IMR-90 (cell line): ENCODE measurements at regions not wholly inside any gene's neighbourhood (a gene's known extent, or its start where the extent isn't known, plus 50 kb on each side); places are given as distances from the start of the nearest gene placed in this dataset.

ENCODE experiments used
- ATAC-seq: fragments of 200-7000 bp; cut with Tn5 transposase; 2 replicates; pipeline ENCODE4 v1.9.1; 2020; ENCODE audit warnings: low read depth, mild to moderate bottlenecking, moderate library complexity
- BruUV-seq: library from RNA; stranded (reverse); fragments of 400-500 nt; replicated peaks from 2 replicates; lab custom pipeline; 2021; lab: Mats Ljungman, UMichigan
- CTCF ChIA-PET: fragments of 300-600 bp; formaldehyde crosslinking; extraction: SDS; loops from one replicate; lab custom pipeline; 2021; ENCODE audit warnings: antibody characterized with exemption; lab: Yijun Ruan, JAX
- POLR2A ChIA-PET: fragments of 300-600 bp; sonication (Branson Sonifier 250); formaldehyde crosslinking; loops from one replicate; lab custom pipeline; 2022; ENCODE audit warnings: antibody characterized with exemption; ENCODE audit not compliant: unreplicated experiment; lab: Charles Lee
- DNase-seq: peaks from one replicate; pipeline ENCODE4 v3.0.0; 2013
- H2AFZ ChIP-seq: replicated peaks from 2 replicates; pipeline ENCODE3; 2013; ENCODE audit warnings: low read length, mild to moderate bottlenecking; ENCODE audit not compliant: poor library complexity
- H2AK5ac ChIP-seq: 2 replicates; pipeline ENCODE4 v1.6.1; 2013; ENCODE audit warnings: low read depth, low read length, inconsistent platforms
- H2AK9ac ChIP-seq: replicated peaks from 2 replicates; pipeline ENCODE3; 2013; ENCODE audit warnings: mild to moderate bottlenecking, low read depth, low read length, moderate library complexity; ENCODE audit not compliant: poor library complexity
- H2BK120ac ChIP-seq: 2 replicates; pipeline ENCODE4 v1.6.1; 2013; ENCODE audit warnings: low read depth, low read length, inconsistent platforms
- H2BK15ac ChIP-seq: 3 replicates; pipeline ENCODE4 v1.6.1; 2013; ENCODE audit warnings: low read depth, low read length, inconsistent platforms
- H2BK20ac ChIP-seq: 2 replicates; pipeline ENCODE4 v1.6.1; 2013; ENCODE audit warnings: low read depth, mild to moderate bottlenecking, inconsistent platforms, low read length, moderate library complexity
- H2BK5ac ChIP-seq: 2 replicates; pipeline ENCODE4 v1.6.1; 2013; ENCODE audit warnings: mild to moderate bottlenecking, low read depth, low read length, inconsistent platforms; ENCODE audit not compliant: poor library complexity, severe bottlenecking
- H3K14ac ChIP-seq: replicated peaks from 2 replicates; pipeline ENCODE4 v1.6.1; 2013; ENCODE audit warnings: low read depth, low read length, inconsistent platforms
- H3K18ac ChIP-seq: 2 replicates; pipeline ENCODE4 v1.6.1; 2013; ENCODE audit warnings: low read depth, low read length, control low read depth
- H3K23ac ChIP-seq: 2 replicates; pipeline ENCODE4 v1.6.1; 2013; ENCODE audit warnings: low read depth, low read length, inconsistent platforms
- H3K27ac ChIP-seq: 2 replicates; pipeline ENCODE4 v1.5.1; 2013; ENCODE audit warnings: mild to moderate bottlenecking, control low read depth, low read length; ENCODE audit not compliant: insufficient read depth
- H3K27me3 ChIP-seq: 2 replicates; pipeline ENCODE4 v1.6.1; 2013; ENCODE audit warnings: low read length; ENCODE audit not compliant: control insufficient read depth, insufficient read depth
- H3K36me3 ChIP-seq: 2 replicates; pipeline ENCODE4 v1.6.1; 2013; ENCODE audit warnings: low read length, mixed read lengths; ENCODE audit not compliant: control insufficient read depth, insufficient read depth
- H3K4ac ChIP-seq: 2 replicates; pipeline ENCODE4 v1.6.1; 2013; ENCODE audit warnings: low read depth, low read length, inconsistent platforms
- H3K4me1 ChIP-seq: 2 replicates; pipeline ENCODE4 v1.6.1; 2013; ENCODE audit warnings: low read length, mixed read lengths; ENCODE audit not compliant: control insufficient read depth, insufficient read depth
- H3K4me2 ChIP-seq: 2 replicates; pipeline ENCODE4 v1.6.1; 2013; ENCODE audit warnings: low read depth, mild to moderate bottlenecking, control low read depth, low read length, moderate library complexity
- H3K4me3 ChIP-seq: 2 replicates; pipeline ENCODE4 v1.5.1; 2013; ENCODE audit warnings: low read depth, mild to moderate bottlenecking, control low read depth, low read length, moderate library complexity; ENCODE audit not compliant: insufficient read depth
- H3K56ac ChIP-seq: 2 replicates; pipeline ENCODE4 v1.6.1; 2013; ENCODE audit warnings: low read length, inconsistent platforms; ENCODE audit not compliant: insufficient read depth; ENCODE audit errors: extremely low read depth
- H3K79me1 ChIP-seq, 2 experiments: 2 replicates each; pipeline ENCODE4 v1.6.1; 2013; ENCODE audit warnings: low read length in 2 of 2, inconsistent platforms in 1 of 2, low read depth in 1 of 2
- H3K9ac ChIP-seq: 2 replicates; pipeline ENCODE4 v1.6.1; 2013; ENCODE audit warnings: low read depth, low read length, control low read depth
- H3K9me1 ChIP-seq: 2 replicates; pipeline ENCODE4 v1.6.1; 2013; ENCODE audit warnings: low read length, inconsistent platforms; ENCODE audit not compliant: insufficient read depth
- H3K9me3 ChIP-seq: 2 replicates; pipeline ENCODE4 v1.6.1; 2013; ENCODE audit warnings: low read length; ENCODE audit not compliant: control insufficient read depth, insufficient read depth
- H4K20me1 ChIP-seq: 2 replicates; pipeline ENCODE4 v1.6.1; 2013; ENCODE audit warnings: low read length, inconsistent platforms; ENCODE audit not compliant: insufficient read depth
- H4K5ac ChIP-seq: 2 replicates; pipeline ENCODE4 v1.6.1; 2013; ENCODE audit warnings: mild to moderate bottlenecking, low read depth, low read length, control low read depth
- H4K8ac ChIP-seq, 2 experiments: 2 replicates each; pipeline ENCODE4 v1.6.1; 2013; ENCODE audit warnings: low read depth in 2 of 2, low read length in 2 of 2, control low read depth in 1 of 2, inconsistent platforms in 1 of 2
- H4K91ac ChIP-seq: 2 replicates; pipeline ENCODE4 v1.6.1; 2013; ENCODE audit warnings: low read depth, low read length, inconsistent platforms; ENCODE audit not compliant: insufficient read depth
- BHLHE40 ChIP-seq: fragments of 150-350 bp; IDR thresholded peaks from 2 replicates; pipeline ENCODE4 v1.6.1; 2016; ENCODE audit warnings: mild to moderate bottlenecking, low read depth, low read length
- CEBPB ChIP-seq: IDR thresholded peaks from 2 replicates; pipeline ENCODE4 v1.6.1; 2012; ENCODE audit warnings: low read depth, low read length, improper control_type of control experiment
- CHD1 ChIP-seq: IDR thresholded peaks from 2 replicates; pipeline ENCODE4 v1.6.1; 2012; ENCODE audit warnings: low read depth, low read length, improper control_type of control experiment
- CTCF ChIP-seq: conservative IDR thresholded peaks from 2 replicates; pipeline ENCODE4 v1.5.1; 2012; ENCODE audit warnings: mild to moderate bottlenecking, low read depth, low read length, improper control_type of control experiment
- ELK1 ChIP-seq: fragments of 150-350 bp; IDR thresholded peaks from 2 replicates; pipeline ENCODE4 v1.6.1; 2016; ENCODE audit warnings: low read depth, mild to moderate bottlenecking, low read length, moderate library complexity, borderline replicate concordance
- FOS ChIP-seq: fragments of 150-350 bp; IDR thresholded peaks from 2 replicates; pipeline ENCODE4 v1.6.1; 2016; ENCODE audit warnings: low read depth, low read length
- MAFK ChIP-seq: IDR thresholded peaks from 2 replicates; pipeline ENCODE4 v1.6.1; 2012; ENCODE audit warnings: low read depth, low read length, improper control_type of control experiment
- MAZ ChIP-seq: IDR thresholded peaks from 2 replicates; pipeline ENCODE4 v1.6.1; 2012; ENCODE audit warnings: low read depth, mild to moderate bottlenecking, low read length, improper control_type of control experiment, moderate library complexity, borderline replicate concordance
- MXI1 ChIP-seq: IDR thresholded peaks from 2 replicates; pipeline ENCODE4 v1.6.1; 2012; ENCODE audit warnings: low read depth, mild to moderate bottlenecking, low read length, moderate library complexity, borderline replicate concordance
- NFE2L2 ChIP-seq: fragments of 150-350 bp; IDR thresholded peaks from 2 replicates; pipeline ENCODE4 v1.6.1; 2016; ENCODE audit warnings: low read depth, mild to moderate bottlenecking, low read length
- POLR2A ChIP-seq: IDR thresholded peaks from 2 replicates; pipeline ENCODE4 v1.6.1; 2012; ENCODE audit warnings: mild to moderate bottlenecking, low read depth, low read length
- RCOR1 ChIP-seq: IDR thresholded peaks from 2 replicates; pipeline ENCODE4 v1.6.1; 2012; ENCODE audit warnings: mild to moderate bottlenecking, low read length, improper control_type of control experiment; ENCODE audit not compliant: insufficient replicate concordance
- RFX5 ChIP-seq: IDR thresholded peaks from 2 replicates; pipeline ENCODE4 v1.8.0; 2012; ENCODE audit warnings: low read depth, mild to moderate bottlenecking, low read length, moderate library complexity
- SMC3 ChIP-seq: fragments of 150-350 bp; IDR thresholded peaks from 2 replicates; pipeline ENCODE4 v1.6.1; 2016; ENCODE audit warnings: low read depth, mild to moderate bottlenecking, antibody characterized with exemption, low read length, moderate library complexity
- USF2 ChIP-seq: fragments of 150-350 bp; IDR thresholded peaks from 2 replicates; pipeline ENCODE4 v1.6.1; 2017; ENCODE audit warnings: mild to moderate bottlenecking, antibody characterized with exemption, low read length, low read depth
- WGBS, 2 experiments: methylation state at CpG; one replicate each; pipeline versions ENCODE4 v1.1.5 to v1.1.7; 2013; ENCODE audit warnings: missing lambda C conversion rate in 2 of 2; ENCODE audit not compliant: insufficient read length in 1 of 2; ENCODE audit errors: extremely low coverage in 2 of 2; 5-methylcytosine and 5-hydroxymethylcytosine counted together
- dilution Hi-C: fragments of 300-500 bp; cut with HindIII; formaldehyde crosslinking; loops from one replicate; pipeline ENCODE4 v1.14.3; 2018; ENCODE audit warnings: low sequenced_read_pairs; ENCODE audit not compliant: unreplicated experiment
- in situ Hi-C: fragments of 300-500 bp; cut with MboI; formaldehyde crosslinking; loops from 3 replicates; pipeline ENCODE4 v1.14.3; 2019; ENCODE audit warnings: low sequenced_read_pairs, inconsistent platforms, mixed read lengths
- intact Hi-C: fragments of 100-400 bp; cut with micrococcal nuclease; formaldehyde crosslinking; loops from 2 replicates; pipeline ENCODE4 v1.10.0; 2022

GRCh38 chr6:144543006-144543871 is 258.1 kb downstream of the UTRN start:
- Histone ChIP-seq H3K56ac (no peak overlapping the region), H3K4me1 (no peaks in the 10 kb centered on the region), H4K8ac (no peak overlapping the region), H4K20me1 (no peaks in the 10 kb centered on the region), H3K27ac (no peak overlapping the region), H2AFZ (no peak overlapping the region), H3K9ac (no peak overlapping the region), H2AK5ac (no peak overlapping the region), H3K79me1 (no peaks in the 10 kb centered on the region), H2AK9ac (no peak overlapping the region), H3K4me3 (no peak overlapping the region), H3K36me3 (peaks cover 4% of the 10 kb centered on the region; the same call in 1 of the 2 replicates), H2BK5ac (no peak overlapping the region), H3K4ac (no peak overlapping the region), H4K91ac (no peak overlapping the region), H3K9me1 (no peaks in the 10 kb centered on the region), H2BK120ac (no peak overlapping the region), H2BK20ac (no peak overlapping the region), H3K9me3 (no peaks in the 10 kb centered on the region), H3K23ac (no peak overlapping the region), H3K18ac (no peak overlapping the region), H3K14ac (no peak overlapping the region), H3K4me2 (no peak overlapping the region), H3K27me3 (no peaks in the 10 kb centered on the region), H4K5ac (no peak overlapping the region), H2BK15ac (no peak overlapping the region)
- CTCF ChIA-PET = no interaction called here
- TF ChIP-seq USF2 (no peak), FOS (no peak), SMC3 (no peak), NFE2L2 (no peak), MAFK (no peak), CEBPB (no peak), BHLHE40 (no peak), CTCF (no peak), MXI1 (no peak), POLR2A (no peak), CHD1 (no peak), RFX5 (no peak), MAZ (no peak), RCOR1 (no peak), ELK1 (no peak)
- in situ Hi-C loops (no loop called here), intact Hi-C loops (no loop called here), dilution Hi-C loops (no loop called here)
- POLR2A ChIA-PET = no interaction called here
- no peak; the same call in 1 of the 2 replicates for ATAC-seq
- BruUV-seq = no TSS peak
- peak; percentile 60 for DNase-seq
- 63% methylated on average over 1 of the region's 8 CpGs; no CpG with 5 or more reads in 1 of the 2 experiments for WGBS, 2 experiments
